Right lobe of liver (tissue), 6 donors: ENCODE measurements at regions not wholly inside any gene's neighbourhood (a gene's known extent, or its start where the extent isn't known, plus 50 kb on each side); places are given as distances from the start of the nearest gene placed in this dataset.

Source experiments
- ATAC-seq, 4 donors: fragments of 200-7000 bp; cut with Tn5 transposase; one replicate each; pipeline ENCODE4 v1.9.1; 2020; ENCODE audit warnings: mild to moderate bottlenecking in 4 of 4, moderate library complexity in 4 of 4
- DNase-seq, 3 donors: peaks; one replicate each; pipeline ENCODE4 v3.0.0-alpha.2; 2020
- H3K27ac ChIP-seq, 3 donors: fragments of 200-600 bp; one replicate each; pipeline ENCODE4 v1.8.0; 2022
- H3K27me3 ChIP-seq, 2 donors: fragments of 200-600 bp; one replicate each; pipeline ENCODE4 v1.8.0; 2022
- H3K36me3 ChIP-seq, 4 donors: fragments of 200-600 bp; sonication (generic) in 1 of 4; one replicate each; pipeline versions ENCODE4 v1.5.1 to v1.8.0; 2017 to 2022; ENCODE audit warnings: control low read depth in 1 of 4
- H3K4me1 ChIP-seq, 4 donors: fragments of 200-600 bp; sonication (generic) in 1 of 4; one replicate each; pipeline versions ENCODE4 v1.5.1 to v1.8.0; 2017 to 2022; ENCODE audit warnings: control low read depth in 1 of 4
- H3K4me3 ChIP-seq, 3 donors: fragments of 200-600 bp; one replicate each; pipeline ENCODE4 v1.8.0; 2022
- H3K9me3 ChIP-seq, 4 donors: fragments of 200-600 bp; sonication (generic) in 1 of 4; one replicate each; pipeline versions ENCODE4 v1.5.1 to v1.8.0; 2017 to 2022; ENCODE audit warnings: control low read depth in 1 of 4
- CTCF ChIP-seq, 4 donors: fragments of 200-600 bp in 3 of 4; fragments of 450-650 bp in 1 of 4; IDR thresholded peaks; one replicate each; pipeline versions ENCODE4 v1.5.1 to v1.8.0; 2016 to 2022; ENCODE audit warnings: antibody characterized with exemption in 4 of 4, mild to moderate bottlenecking in 2 of 4
- POLR2A ChIP-seq: fragments of 450-650 bp; IDR thresholded peaks from one replicate; pipeline ENCODE4 v1.6.1; 2017; ENCODE audit warnings: antibody characterized with exemption, mild to moderate bottlenecking
- WGBS: methylation state at CpG from one replicate; pipeline ENCODE4 v1.1.6; 2018; ENCODE audit warnings: low coverage, low lambda C conversion rate; ENCODE audit not compliant: insufficient coverage; ENCODE audit errors: missing lambda C conversion rate; 5-methylcytosine and 5-hydroxymethylcytosine counted together
- intact Hi-C, 2 donors: fragments of 100-400 bp; cut with DNase I; formaldehyde crosslinking; loops; one replicate each; pipeline versions ENCODE4 v1.11.2 to v1.14.1; 2022
- donor health status: DM: no; HTN: yes; CAD: no.
- donor health status: DM: no; HTN: no; CAD: no.
- donor health status: DM: no; HTN: no; CAD: no.
- donor health status: DM: no; HTN: yes; CAD: no.
- donor health status: DM: no; HTN: yes; CAD: no.

DNA sequence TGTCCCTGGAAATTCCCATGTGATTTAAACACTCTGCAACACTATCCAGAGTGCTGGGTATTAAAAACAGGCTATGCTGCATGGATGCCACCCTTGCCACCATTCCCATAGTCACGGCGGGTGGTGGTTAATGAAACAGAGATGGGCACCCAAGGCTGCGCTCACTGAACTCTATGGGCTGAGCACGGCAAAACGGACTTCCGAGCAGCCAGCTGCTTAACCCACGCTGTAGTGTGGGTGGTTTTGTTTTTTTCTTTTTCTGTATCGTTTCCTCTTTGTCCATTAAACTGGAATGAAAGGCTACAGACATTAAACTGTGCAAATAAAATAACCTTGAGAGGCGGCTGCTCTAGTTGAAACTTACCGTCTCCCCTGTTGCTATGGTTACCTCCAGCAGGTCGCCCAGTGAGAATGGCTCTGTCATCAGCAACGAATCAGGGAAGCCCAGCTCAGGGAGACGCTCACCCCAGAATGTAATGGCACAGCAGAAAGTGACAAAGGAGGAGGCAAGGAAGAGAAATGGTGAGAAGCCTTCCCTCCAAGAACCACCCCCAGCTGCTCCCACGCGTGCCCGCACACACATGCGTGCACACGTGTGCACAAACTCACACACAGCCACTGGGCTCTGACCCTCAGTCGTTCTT is 102.1 kb downstream of the C11orf91 start:
- Histone ChIP-seq H3K27me3 (no peaks in the 10 kb centered on the region), H3K4me3 (no peak overlapping the region), H3K9me3 (no peaks in the 10 kb centered on the region), H3K36me3 (no peaks in the 10 kb centered on the region), H3K4me1 (no peaks in the 10 kb centered on the region), H3K27ac (no peak overlapping the region)
- TF ChIP-seq CTCF (IDR thresholded peaks at IDR 0.05) (no peak), POLR2A (no peak)
- intact Hi-C loops = no loop called here
- WGBS = 39% methylated on average over 11 of the region's 19 CpGs
- peak in 1 of 4 donors; percentile 6 for ATAC-seq
- DNase-seq = no peak

DNA sequence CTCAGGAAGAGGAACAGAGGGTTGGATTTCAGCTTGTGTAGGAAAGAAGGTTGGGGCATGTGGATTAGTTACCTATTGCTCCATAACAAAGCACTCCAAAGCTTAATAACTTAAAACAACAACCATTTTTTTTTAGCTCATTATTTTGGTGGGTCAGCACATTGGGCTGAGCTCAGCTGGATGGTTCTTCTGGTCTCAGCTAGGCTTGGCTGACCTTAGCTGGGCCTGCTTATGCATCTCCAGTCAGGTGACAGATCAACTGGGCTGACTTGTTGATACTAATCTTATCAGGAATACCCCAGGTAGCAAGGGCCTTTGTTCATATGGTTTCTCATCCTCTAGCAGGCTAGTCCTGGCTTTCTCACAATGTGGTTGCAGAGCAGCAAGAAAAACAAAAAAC is 106.4 kb downstream of the C11orf91 start:
- Histone ChIP-seq H3K36me3 (no peaks in the 10 kb centered on the region), H3K27ac (no peak overlapping the region), H3K4me1 (no peaks in the 10 kb centered on the region), H3K9me3 (no peaks in the 10 kb centered on the region), H3K27me3 (no peaks in the 10 kb centered on the region), H3K4me3 (no peak overlapping the region)
- DNase-seq = no peak
- no peak for ATAC-seq
- intact Hi-C loops = no loop called here
- no peak for TF ChIP-seq POLR2A
- no peak for TF ChIP-seq CTCF (IDR thresholded peaks at IDR 0.05)

GRCh38 chr11:33590441-33590840 is 110.2 kb downstream of the C11orf91 start:
- Histone ChIP-seq H3K27ac (no peak overlapping the region), H3K36me3 (no peaks in the 10 kb centered on the region), H3K27me3 (no peaks in the 10 kb centered on the region), H3K4me3 (no peak overlapping the region), H3K9me3 (no peaks in the 10 kb centered on the region), H3K4me1 (peaks cover 0 to 8% (median 0%) of the 10 kb centered on the region in 4 donors)
- 55% methylated on average over 4 of the region's 4 CpGs for WGBS
- no peak for TF ChIP-seq CTCF (IDR thresholded peaks at IDR 0.05)
- no peak for TF ChIP-seq POLR2A
- intact Hi-C loops = no loop called here
- ATAC-seq = no peak
- DNase-seq = no peak

DNA sequence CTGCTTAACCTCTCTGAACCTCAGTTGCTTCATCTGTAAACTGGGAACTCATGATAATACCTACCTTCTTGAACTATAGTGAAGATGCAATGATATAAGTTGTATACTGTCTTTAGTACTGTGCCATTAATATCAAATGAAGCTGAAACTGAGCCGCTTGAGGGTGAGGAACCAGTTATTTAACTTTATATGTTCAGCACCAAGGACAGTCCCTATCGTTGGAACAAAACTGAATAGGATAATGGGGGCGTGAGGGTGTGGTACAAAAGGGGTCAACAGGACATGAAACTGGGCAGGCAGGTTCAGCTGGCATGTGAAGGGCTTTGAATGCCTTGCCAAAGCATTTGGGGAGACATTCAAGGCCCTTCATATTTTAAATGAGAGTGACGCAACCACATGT is 112.6 kb downstream of the C11orf91 start:
- WGBS = 57% methylated on average over 3 of the region's 4 CpGs
- TF ChIP-seq POLR2A = no peak
- no peaks in the 10 kb centered on the region for H3K36me3 ChIP-seq
- intact Hi-C loops = no loop called here
- no peak for DNase-seq
- H3K27me3 ChIP-seq = no peaks in the 10 kb centered on the region
- H3K4me3 ChIP-seq = no peak overlapping the region
- peaks cover 0 to 12% (median 0%) of the 10 kb centered on the region in 4 donors for H3K4me1 ChIP-seq
- H3K9me3 ChIP-seq = no peaks in the 10 kb centered on the region
- no peak for ATAC-seq
- no peak overlapping the region for H3K27ac ChIP-seq

- DNase-seq (no peak), ATAC-seq (peak; percentile 83 to 94 (median 89))
- intact Hi-C loops = no loop called here
- TF ChIP-seq CTCF (IDR thresholded peaks at IDR 0.05) (no peak), POLR2A (no peak)
- Histone ChIP-seq H3K27ac (no peak overlapping the region), H3K4me3 (no peak overlapping the region), H3K9me3 (no peaks in the 10 kb centered on the region), H3K36me3 (no peaks in the 10 kb centered on the region), H3K4me1 (peaks cover 0 to 12% (median 0%) of the 10 kb centered on the region in 4 donors), H3K27me3 (no peaks in the 10 kb centered on the region)
- 66% methylated on average over 5 of the region's 6 CpGs for whole genome bisulfite sequencing
Measured at GRCh38 chr11:33585586-33586209, 114.9 kb downstream of the C11orf91 start.
